ENCODE measurements at regions not wholly inside any gene's neighbourhood (a gene's known extent, or its start where the extent isn't known, plus 50 kb on each side); places are given as distances from the start of the nearest gene placed in this dataset.

DNA sequence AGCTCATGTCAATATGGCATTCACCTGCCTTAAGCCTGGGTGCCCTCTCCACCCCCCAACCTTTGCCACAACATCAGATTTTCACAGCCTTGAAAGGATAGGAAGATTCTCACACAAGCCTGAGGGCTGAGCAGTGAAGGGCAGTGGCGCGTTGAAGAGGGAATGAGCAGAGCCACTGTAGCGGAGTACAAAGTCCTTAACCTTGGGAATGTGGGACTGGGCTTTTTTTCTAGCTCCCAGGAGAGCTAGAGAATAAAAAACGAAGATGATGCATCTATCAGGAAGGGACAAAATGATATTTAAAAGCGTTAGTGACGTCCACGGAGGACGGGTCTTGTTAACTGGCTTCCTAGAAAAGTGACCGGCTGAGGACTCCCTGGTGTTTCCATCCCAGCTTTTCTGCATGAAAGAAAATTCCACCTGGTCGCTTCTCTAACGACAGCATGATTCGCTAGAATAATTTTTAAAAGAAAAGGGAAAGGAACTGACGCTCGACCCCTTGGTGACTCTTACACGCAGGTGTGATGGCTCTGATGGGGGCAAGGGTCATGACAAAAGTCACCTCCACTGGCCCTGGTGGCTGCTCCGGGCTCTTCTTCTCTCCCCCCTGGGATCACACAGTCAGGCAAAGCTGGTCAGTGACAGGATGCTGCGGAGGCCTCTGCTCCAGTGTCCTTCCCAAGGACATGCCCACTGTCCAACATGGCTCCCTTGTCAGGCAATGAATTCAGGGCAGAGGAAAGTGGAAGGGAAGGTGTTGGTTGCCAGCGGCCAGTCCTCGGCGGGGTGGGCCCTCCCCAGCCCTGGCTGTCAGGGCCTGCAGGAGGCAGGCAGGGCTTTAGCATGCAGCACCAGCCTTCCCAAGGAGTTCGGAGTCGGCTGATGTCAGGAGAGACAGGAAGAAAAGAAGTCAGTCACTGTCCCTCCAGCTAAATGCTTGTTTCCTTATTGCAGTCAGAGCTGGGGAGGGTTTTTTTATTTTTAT lies 58.4 kb upstream of the IRX3 start:
- CTCF ChIA-PET, result no interaction called here
- POLR2A ChIA-PET, result no interaction called here
- DNase-seq (ENCODE audit: extremely low spot score), result no peak
- TF ChIP-seq, protein P1, sequence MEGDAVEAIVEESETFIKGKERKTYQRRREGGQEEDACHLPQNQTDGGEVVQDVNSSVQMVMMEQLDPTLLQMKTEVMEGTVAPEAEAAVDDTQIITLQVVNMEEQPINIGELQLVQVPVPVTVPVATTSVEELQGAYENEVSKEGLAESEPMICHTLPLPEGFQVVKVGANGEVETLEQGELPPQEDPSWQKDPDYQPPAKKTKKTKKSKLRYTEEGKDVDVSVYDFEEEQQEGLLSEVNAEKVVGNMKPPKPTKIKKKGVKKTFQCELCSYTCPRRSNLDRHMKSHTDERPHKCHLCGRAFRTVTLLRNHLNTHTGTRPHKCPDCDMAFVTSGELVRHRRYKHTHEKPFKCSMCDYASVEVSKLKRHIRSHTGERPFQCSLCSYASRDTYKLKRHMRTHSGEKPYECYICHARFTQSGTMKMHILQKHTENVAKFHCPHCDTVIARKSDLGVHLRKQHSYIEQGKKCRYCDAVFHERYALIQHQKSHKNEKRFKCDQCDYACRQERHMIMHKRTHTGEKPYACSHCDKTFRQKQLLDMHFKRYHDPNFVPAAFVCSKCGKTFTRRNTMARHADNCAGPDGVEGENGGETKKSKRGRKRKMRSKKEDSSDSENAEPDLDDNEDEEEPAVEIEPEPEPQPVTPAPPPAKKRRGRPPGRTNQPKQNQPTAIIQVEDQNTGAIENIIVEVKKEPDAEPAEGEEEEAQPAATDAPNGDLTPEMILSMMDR (IDR thresholded peaks at IDR 0.05; ENCODE audit: control extremely low read depth, extremely low read depth, low read depth, missing control alignments), result no peak

DNA sequence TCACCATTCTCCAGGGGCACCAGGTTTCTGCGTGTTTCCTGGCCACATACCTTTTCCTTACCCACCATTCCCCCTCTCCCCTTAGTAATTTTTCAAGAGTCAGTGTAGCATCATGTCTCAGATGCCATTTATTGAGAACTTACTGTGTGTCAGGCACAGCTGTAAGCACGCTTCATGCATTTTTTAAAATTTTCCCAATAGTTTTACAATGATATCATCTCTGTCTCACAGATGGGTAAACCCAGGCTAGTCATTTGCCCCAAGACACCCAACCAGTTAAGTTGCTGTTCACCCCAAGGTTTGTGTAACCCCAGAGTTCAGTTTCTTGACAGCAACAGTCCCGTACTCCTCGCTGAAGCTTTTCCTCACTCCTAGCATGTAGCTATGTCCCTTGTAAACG lies 56.4 kb upstream of the IRX3 start:
- POLR2A ChIA-PET, result no interaction called here
- TF ChIP-seq, protein P1 (IDR thresholded peaks at IDR 0.05; ENCODE audit: control extremely low read depth, extremely low read depth, low read depth, missing control alignments), result no peak
- no peak for DNase-seq (ENCODE audit: extremely low spot score)
- CTCF ChIA-PET, result no interaction called here

DNA sequence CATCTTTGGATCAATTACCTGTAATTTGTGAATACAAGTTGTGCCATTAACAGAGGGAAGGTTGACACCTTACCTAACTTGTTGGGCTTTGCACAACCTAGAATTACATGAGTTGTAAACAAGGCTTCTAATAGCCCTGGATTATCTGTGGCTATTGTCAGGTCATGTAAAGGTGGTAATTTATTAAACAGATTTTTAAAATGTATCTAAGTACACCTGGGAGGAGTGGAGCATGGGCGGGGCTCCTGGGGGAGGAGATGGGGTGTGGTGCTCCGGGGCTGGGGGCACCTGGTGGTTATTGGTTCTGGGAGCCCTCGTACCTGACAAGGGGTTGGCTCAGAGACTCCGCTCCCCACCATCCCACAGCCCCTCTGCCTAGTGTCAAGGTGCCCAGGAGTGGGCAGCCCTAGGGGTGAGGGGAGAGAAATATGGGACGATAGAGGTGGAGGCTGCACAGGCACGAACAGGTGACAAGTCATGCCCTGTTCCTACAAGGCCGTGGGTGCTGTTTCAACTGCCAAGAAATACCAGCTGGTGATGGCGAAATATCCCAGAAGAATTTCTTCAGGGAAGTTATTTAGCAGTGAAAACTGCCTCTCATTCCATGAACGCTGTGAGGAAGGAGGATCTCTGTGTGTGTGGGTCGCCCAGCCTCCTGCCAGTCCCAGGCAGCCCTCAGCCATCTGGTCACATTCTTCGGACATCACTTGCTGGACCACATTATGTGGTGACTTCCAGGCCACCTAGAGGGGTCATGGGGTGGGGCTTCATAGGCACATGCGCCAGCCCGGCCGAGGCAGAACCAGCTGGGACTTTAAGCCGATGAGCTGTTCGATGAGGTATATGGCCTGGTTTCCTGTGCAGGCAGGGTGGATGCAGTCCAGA lies 55.5 kb upstream of the IRX3 start:
- POLR2A ChIA-PET, result no interaction called here
- CTCF ChIA-PET, result interaction anchor here (1.0 kb wide), 1 partner anchor 23 kb away, joined by 3 read pairs; no protein-coding TSS in a partner anchor
- TF ChIP-seq, protein P1 (IDR thresholded peaks at IDR 0.05; ENCODE audit: control extremely low read depth, extremely low read depth, low read depth, missing control alignments), result no peak
- DNase-seq (ENCODE audit: extremely low spot score), result no peak

DNA sequence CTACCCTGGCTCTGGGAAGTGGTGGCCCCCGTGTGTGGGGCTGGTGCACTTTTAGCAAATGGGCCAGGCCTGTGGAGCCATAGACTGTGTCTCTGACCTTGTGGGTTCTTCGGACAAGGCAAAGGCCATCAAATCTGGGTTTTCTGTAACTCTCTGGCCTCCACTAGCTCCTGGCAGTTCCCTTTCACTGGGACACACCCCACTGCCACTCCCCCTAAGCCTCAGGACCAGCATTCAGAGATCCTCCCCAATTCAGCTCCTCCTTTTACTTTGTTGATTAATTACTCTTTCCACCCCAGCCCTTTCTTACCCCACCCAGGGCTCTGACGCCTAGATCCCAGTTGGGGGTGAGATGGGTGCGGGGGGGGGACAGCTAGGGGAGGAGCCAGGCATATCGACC lies 53.9 kb upstream of the IRX3 start:
- ChIA-PET POLR2A (no interaction called here), CTCF (interaction anchor here (0.6 to 1.0 kb wide), 2 partner anchors 24 to 1399 kb away, joined by 3 read pairs; no protein-coding TSS in a partner anchor)
- DNase-seq (ENCODE audit: extremely low spot score), result no peak
- TF ChIP-seq, protein P1 (IDR thresholded peaks at IDR 0.05; ENCODE audit: control extremely low read depth, extremely low read depth, low read depth, missing control alignments), result no peak

DNA sequence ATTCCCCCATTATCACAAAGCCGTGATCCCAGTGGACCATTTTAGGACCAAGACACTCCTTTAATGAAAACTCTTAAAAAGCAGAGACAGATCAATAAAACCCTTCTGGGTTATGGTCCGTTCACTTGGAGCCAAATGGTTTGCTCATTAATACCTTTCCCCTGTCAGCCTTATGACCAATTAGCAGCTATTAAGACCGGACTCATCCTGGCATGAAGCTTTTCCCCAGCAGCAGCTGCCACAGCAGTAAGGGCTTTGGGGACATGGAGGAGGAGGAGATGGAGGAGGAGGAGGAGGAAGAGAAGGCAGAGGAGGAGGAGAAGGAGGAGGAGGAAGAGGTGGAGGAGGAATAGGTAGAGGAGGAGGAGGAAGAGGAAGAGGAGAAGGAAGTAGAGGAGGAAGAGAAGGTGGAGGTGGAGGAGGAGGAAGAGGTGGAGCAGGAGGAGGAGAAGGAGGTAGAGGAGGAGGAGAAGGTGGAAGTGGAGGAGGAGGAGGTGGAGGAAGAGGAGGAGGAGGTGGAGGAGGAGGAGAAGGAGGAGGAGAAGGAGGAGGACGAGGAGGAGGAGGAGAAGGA lies 50.1 kb upstream of the IRX3 start:
- TF ChIP-seq, protein P1 (IDR thresholded peaks at IDR 0.05; ENCODE audit: control extremely low read depth, extremely low read depth, low read depth, missing control alignments), result no peak
- DNase-seq (ENCODE audit: extremely low spot score), result no peak
- ChIA-PET CTCF (no interaction called here), POLR2A (no interaction called here)

Data from GM10248 (cell line).